Stomach (tissue), 4 donors: ENCODE measurements at regions not wholly inside any gene's neighbourhood (a gene's known extent, or its start where the extent isn't known, plus 50 kb on each side); places are given as distances from the start of the nearest gene placed in this dataset.

Source experiments
- EP300 ChIP-seq: sonication (generic); formaldehyde crosslinking; IDR thresholded peaks from one replicate; pipeline ENCODE4 v1.6.1; 2017; ENCODE audit warnings: antibody characterized with exemption
- POLR2A ChIP-seq, 4 donors: fragments of 450-650 bp; IDR thresholded peaks; one replicate each; pipeline ENCODE4 v1.6.1; 2016; ENCODE audit warnings: antibody characterized with exemption in 4 of 4, control low read depth in 2 of 4, mild to moderate bottlenecking in 1 of 4, moderate library complexity in 1 of 4
- POLR2AphosphoS5 ChIP-seq, 3 donors: sonication (generic); formaldehyde crosslinking; IDR thresholded peaks; one replicate each; pipeline ENCODE4 v1.6.1; 2016; ENCODE audit warnings: antibody characterized with exemption in 3 of 3
- TF ChIP-seq, protein P1 (sequence below), 7 experiments: fragments of 450-650 bp in 4 of 7; fragments of 200-600 bp in 3 of 7; sonication (generic) in 3 of 7; IDR thresholded peaks; one replicate each; pipeline ENCODE4 v1.5.1; 2016 to 2019; ENCODE audit warnings: antibody characterized with exemption in 7 of 7, control low read depth in 2 of 7, mild to moderate bottlenecking in 1 of 7

- no peak for TF ChIP-seq POLR2A (IDR thresholded peaks at IDR 0.05)
- TF ChIP-seq, protein P1, sequence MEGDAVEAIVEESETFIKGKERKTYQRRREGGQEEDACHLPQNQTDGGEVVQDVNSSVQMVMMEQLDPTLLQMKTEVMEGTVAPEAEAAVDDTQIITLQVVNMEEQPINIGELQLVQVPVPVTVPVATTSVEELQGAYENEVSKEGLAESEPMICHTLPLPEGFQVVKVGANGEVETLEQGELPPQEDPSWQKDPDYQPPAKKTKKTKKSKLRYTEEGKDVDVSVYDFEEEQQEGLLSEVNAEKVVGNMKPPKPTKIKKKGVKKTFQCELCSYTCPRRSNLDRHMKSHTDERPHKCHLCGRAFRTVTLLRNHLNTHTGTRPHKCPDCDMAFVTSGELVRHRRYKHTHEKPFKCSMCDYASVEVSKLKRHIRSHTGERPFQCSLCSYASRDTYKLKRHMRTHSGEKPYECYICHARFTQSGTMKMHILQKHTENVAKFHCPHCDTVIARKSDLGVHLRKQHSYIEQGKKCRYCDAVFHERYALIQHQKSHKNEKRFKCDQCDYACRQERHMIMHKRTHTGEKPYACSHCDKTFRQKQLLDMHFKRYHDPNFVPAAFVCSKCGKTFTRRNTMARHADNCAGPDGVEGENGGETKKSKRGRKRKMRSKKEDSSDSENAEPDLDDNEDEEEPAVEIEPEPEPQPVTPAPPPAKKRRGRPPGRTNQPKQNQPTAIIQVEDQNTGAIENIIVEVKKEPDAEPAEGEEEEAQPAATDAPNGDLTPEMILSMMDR (IDR thresholded peaks at IDR 0.05) = no peak
- no peak for TF ChIP-seq EP300
- no peak for TF ChIP-seq POLR2AphosphoS5 (IDR thresholded peaks at IDR 0.05)
These were observed 871.1 kb upstream of the GJE1 start for GRCh38 chr6:141261672-141262060.
